HEK293T (cell line): ENCODE measurements at regions not wholly inside any gene's neighbourhood (a gene's known extent, or its start where the extent isn't known, plus 50 kb on each side); places are given as distances from the start of the nearest gene placed in this dataset.

Experiments
- CTCF ChIA-PET: fragments of 350-600 bp; formaldehyde crosslinking; extraction: SDS; loops from one replicate; lab custom pipeline; 2021; ENCODE audit warnings: antibody characterized with exemption, inconsistent platforms; lab: Yijun Ruan, JAX
- POLR2A ChIA-PET: fragments of 350-600 bp; formaldehyde crosslinking; extraction: SDS; loops from one replicate; lab custom pipeline; 2020; ENCODE audit warnings: antibody characterized with exemption, inconsistent platforms; lab: Yijun Ruan, JAX
- DNase-seq: peaks from one replicate; pipeline ENCODE4 v3.0.0; 2012; ENCODE audit warnings: mixed read lengths; ENCODE audit errors: extremely low spot score
- ARNT ChIP-seq: fragments of 450-650 bp; IDR thresholded peaks from 2 replicates; pipeline ENCODE4 v1.6.1; 2017; ENCODE audit warnings: mild to moderate bottlenecking
- BHLHE40 ChIP-seq: fragments of 450-650 bp; IDR thresholded peaks from 2 replicates; pipeline ENCODE4 v1.6.1; 2016; ENCODE audit warnings: mild to moderate bottlenecking, moderate library complexity, borderline replicate concordance
- CTBP1 ChIP-seq: fragments of 450-650 bp; IDR thresholded peaks from 2 replicates; pipeline ENCODE4 v1.6.1; 2016; ENCODE audit warnings: borderline replicate concordance
- ELF4 ChIP-seq: fragments of 450-650 bp; IDR thresholded peaks from 2 replicates; pipeline ENCODE4 v1.6.1; 2017; ENCODE audit warnings: antibody characterized with exemption
- FOXA1 ChIP-seq: fragments of 450-650 bp; IDR thresholded peaks from 2 replicates; pipeline ENCODE4 v1.6.1; 2016; ENCODE audit warnings: mild to moderate bottlenecking
- FOXK2 ChIP-seq: fragments of 450-650 bp; IDR thresholded peaks from 2 replicates; pipeline ENCODE4 v1.6.1; 2016; ENCODE audit warnings: mild to moderate bottlenecking
- FOXM1 ChIP-seq: fragments of 450-650 bp; IDR thresholded peaks from 2 replicates; pipeline ENCODE4 v1.6.1; 2017; ENCODE audit warnings: mild to moderate bottlenecking, borderline replicate concordance
- HDGF ChIP-seq: fragments of 450-650 bp; IDR thresholded peaks from 2 replicates; pipeline ENCODE4 v1.6.1; 2017; ENCODE audit warnings: antibody characterized with exemption, borderline replicate concordance
- L3MBTL2 ChIP-seq: fragments of 450-650 bp; conservative IDR thresholded peaks from 2 replicates; pipeline ENCODE4 v1.6.1; 2016; ENCODE audit warnings: mild to moderate bottlenecking
- LEF1 ChIP-seq: fragments of 450-650 bp; IDR thresholded peaks from 2 replicates; pipeline ENCODE4 v1.6.1; 2017; ENCODE audit warnings: mild to moderate bottlenecking, borderline replicate concordance
- NFRKB ChIP-seq: fragments of 450-650 bp; IDR thresholded peaks from 2 replicates; pipeline ENCODE4 v1.6.1; 2016; ENCODE audit warnings: mild to moderate bottlenecking, moderate library complexity
- SP1 ChIP-seq: fragments of 450-650 bp; IDR thresholded peaks from 2 replicates; pipeline ENCODE4 v1.6.1; 2017
- SUZ12 ChIP-seq: fragments of 450-650 bp; IDR thresholded peaks from 2 replicates; pipeline ENCODE4 v1.6.1; 2016; ENCODE audit warnings: mild to moderate bottlenecking
- TARDBP ChIP-seq: fragments of 450-650 bp; IDR thresholded peaks from 2 replicates; pipeline ENCODE4 v1.6.1; 2016
- ZNF384 ChIP-seq: fragments of 450-650 bp; IDR thresholded peaks from 2 replicates; pipeline ENCODE4 v1.6.1; 2016
- TF ChIP-seq, protein P1 (sequence below): fragments of 450-650 bp; IDR thresholded peaks from 2 replicates; pipeline ENCODE4 v1.6.1; 2016

DNA sequence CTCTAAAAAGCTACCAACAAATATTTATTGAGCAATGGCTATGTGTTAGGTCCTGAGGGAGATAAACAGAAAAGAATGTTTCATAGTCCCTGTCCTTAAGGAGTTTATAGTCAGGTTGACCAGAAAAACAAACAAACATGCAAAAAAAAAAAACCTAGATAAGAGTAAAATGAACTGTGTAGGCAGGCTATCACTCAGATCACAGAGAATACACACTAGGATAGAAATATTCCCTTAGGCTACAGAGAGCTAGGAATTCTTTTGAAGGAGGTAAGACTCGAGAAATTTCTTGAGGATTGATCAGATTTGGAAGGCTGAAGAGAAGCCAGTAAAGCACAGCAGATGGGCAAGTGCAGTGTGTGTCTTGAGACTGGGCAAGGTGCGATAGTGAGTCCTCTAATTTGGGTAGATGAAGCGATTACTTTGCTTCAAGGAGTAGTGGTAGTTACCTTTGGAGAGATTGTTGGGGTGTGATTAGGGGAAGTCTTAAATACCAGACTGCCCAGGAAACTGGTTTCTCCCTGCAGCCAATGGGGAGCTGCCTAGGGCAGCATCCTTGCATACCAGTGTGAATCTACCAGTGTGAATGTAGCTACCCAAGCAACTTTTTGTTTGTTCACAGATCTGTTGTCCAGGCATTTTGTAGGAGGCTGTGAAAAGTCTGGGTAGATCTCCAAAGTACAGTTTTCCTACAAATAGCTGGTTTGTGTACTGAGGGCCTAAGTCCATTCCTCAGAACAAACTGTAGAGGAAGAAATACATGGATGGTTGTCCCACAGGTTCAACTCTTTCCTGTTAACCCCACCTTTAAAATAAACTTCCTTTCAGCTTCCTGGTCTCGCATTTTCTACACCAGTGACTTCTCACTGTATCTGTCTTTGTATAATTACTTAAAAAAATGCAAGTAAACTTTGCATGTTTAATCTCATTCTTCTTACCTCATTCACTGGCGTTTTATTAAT lies 314.1 kb downstream of the KLF5 start:
- ChIA-PET POLR2A (no interaction called here), CTCF (no interaction called here)

DNA sequence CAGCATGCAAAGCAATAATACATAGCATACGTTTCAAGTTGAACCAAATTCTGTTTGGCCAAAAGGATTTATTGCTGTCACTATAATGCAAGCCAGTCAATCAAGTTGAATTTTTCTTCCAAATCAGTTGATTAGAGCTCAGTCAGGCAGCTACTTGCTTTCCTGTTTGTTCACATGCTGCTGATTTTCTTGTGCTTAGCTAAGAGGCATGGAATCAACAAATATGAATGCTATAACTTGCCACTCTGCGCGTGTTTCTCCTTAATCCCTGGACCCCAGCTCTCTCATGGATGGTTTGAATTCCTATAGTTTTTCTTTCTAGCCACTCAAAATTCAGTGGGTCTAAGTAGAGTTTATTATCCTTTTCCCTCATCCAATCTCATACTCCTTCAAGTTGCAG lies 311.3 kb downstream of the KLF5 start:
- no peak for DNase-seq
- ChIA-PET CTCF (no interaction called here), POLR2A (no interaction called here)

More for the DNA sequence above, 314.1 kb downstream of the KLF5 start:
- TF ChIP-seq ELF4 (no peak), HDGF (no peak), ARNT (no peak), SP1 (no peak), FOXK2 (no peak), SUZ12 (no peak), BHLHE40 (no peak), LEF1 (no peak)
- TF ChIP-seq, protein P1, sequence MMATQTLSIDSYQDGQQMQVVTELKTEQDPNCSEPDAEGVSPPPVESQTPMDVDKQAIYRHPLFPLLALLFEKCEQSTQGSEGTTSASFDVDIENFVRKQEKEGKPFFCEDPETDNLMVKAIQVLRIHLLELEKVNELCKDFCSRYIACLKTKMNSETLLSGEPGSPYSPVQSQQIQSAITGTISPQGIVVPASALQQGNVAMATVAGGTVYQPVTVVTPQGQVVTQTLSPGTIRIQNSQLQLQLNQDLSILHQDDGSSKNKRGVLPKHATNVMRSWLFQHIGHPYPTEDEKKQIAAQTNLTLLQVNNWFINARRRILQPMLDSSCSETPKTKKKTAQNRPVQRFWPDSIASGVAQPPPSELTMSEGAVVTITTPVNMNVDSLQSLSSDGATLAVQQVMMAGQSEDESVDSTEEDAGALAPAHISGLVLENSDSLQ, result no peak
- no peak for DNase-seq

DNA sequence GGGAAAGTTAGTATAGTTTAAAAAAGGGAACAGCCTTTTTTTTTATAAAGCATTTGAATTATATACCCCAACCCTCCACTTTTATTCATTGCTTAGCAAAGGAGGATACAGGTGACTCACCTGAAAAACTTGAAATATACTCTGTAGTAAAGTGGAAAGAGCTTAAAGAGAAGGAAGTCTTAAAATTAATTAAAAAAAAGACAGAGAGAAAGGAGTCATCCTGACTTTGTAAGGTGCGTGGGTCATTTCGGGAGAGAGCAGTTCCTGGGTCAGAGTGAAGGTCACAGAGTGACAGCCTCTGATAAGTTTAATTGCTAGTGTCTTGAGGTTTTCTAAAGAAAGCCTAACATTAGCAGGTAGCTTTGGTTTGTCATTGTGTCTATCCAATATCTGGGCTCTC lies 310.3 kb downstream of the KLF5 start:
- POLR2A ChIA-PET, result no interaction called here
- CTCF ChIA-PET, result no interaction called here
- TF ChIP-seq ELF4 (no peak), CTBP1 (no peak), L3MBTL2 (no peak), FOXK2 (no peak), ZNF384 (no peak), LEF1 (no peak), SP1 (no peak), SUZ12 (no peak), HDGF (no peak)
- TF ChIP-seq, protein P1, result no peak
- DNase-seq, result no peak

More for the DNA sequence above, 311.3 kb downstream of the KLF5 start:
- no peak for TF ChIP-seq FOXK2
- TF ChIP-seq, protein P1, result peak; percentile 44

DNA sequence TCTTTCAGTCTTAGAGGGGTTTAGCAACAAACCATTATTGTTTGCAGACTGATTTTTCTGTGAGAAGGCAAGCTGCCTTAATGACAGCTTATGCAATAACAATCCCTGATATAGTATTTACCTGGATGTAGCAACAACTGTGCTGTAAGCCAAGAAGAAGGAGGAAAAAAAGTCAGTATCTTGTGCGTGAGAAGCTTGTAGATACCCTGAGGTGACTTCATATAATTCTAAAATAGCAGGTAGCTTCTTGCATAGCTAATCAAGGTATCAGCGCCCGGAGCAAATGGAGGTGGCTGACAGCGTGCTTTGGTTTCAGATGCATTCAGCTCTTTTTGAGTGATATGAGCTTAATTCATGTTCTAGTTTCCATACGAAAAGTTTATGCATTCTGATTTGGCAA lies 309.8 kb downstream of the KLF5 start:
- TF ChIP-seq ARNT, result no peak
- no peak for TF ChIP-seq CTBP1
- no peak for TF ChIP-seq LEF1
- no peak for TF ChIP-seq FOXK2
- TF ChIP-seq SP1, result no peak
- no peak for TF ChIP-seq FOXA1
- no peak for TF ChIP-seq NFRKB
- no peak for TF ChIP-seq L3MBTL2
- TF ChIP-seq BHLHE40, result no peak
- TF ChIP-seq TARDBP, result no peak
- TF ChIP-seq SUZ12, result no peak
- TF ChIP-seq ELF4, result no peak
- TF ChIP-seq FOXM1, result no peak
- TF ChIP-seq ZNF384, result no peak
- TF ChIP-seq, protein P1, result no peak
- TF ChIP-seq HDGF, result no peak
- CTCF ChIA-PET, result interaction anchor here (0.9 kb wide), 1 partner anchor 34 kb away, joined by 3 read pairs; no protein-coding TSS in a partner anchor
- POLR2A ChIA-PET, result no interaction called here
- DNase-seq, result no peak

DNA sequence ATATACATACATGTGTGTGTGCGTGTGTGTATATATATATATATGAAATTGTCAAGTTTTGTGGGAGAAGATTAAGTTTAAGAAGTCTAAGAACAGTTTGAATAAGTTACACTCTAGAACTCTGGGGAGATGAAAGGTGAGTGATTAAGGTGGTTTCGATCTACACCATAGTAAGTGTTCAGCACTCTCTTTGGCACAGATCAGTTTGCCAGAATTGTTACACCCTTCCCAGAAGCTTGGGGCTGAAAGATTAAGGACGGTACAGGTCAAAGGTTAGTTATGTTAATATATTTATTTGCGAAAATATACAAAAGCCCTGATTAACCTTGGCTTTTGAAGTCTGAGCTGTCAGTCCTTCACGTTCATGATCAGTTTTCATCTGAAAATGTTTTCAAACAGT lies 309.1 kb downstream of the KLF5 start:
- DNase-seq, result no peak
- no peak for TF ChIP-seq ZNF384
- TF ChIP-seq SUZ12, result no peak
- TF ChIP-seq FOXM1, result no peak
- TF ChIP-seq BHLHE40, result no peak
- TF ChIP-seq CTBP1, result no peak
- no peak for TF ChIP-seq FOXA1
- TF ChIP-seq, protein P1, result no peak
- no peak for TF ChIP-seq LEF1
- TF ChIP-seq SP1, result no peak
- TF ChIP-seq FOXK2, result no peak
- TF ChIP-seq ARNT, result no peak
- TF ChIP-seq NFRKB, result no peak
- no peak for TF ChIP-seq TARDBP
- TF ChIP-seq HDGF, result no peak
- no peak for TF ChIP-seq L3MBTL2
- CTCF ChIA-PET, result interaction anchor here (0.9 kb wide), 1 partner anchor 33 kb away, joined by 3 read pairs; no protein-coding TSS in a partner anchor
- POLR2A ChIA-PET, result no interaction called here
